ENCODE measurements at regions not wholly inside any gene's neighbourhood (a gene's known extent, or its start where the extent isn't known, plus 50 kb on each side); places are given as distances from the start of the nearest gene placed in this dataset.

DNA sequence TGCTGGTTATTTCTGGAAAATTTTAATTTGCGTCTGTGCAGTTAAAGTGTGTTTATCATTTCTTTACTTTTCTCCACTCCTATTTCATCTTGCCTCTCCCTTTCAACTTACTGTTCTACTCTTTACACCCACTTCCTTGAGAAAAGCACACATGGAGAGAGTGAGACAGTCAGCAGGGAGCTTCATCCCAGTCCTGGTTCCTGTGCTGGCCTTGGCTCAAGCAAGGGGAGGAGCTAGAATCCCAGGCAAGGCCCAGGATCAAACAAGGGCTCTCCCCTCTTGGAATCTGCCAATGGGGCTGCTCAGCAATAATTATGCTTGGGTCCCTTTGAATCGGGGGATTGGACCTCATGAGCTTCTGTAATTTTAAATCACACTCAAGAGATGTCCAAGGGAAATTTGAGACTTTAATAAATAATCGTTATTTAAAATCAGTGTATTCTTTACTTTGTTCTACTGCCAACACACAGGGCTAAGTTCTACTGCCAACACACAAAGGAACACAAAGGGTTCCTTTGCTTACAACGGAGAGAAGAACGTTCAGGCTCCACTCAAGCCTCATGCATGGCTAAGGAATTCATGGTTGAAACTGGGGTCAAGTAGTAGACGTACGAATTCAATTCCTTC is 439.3 kb upstream of the DAB2 start:
- no peak overlapping the region for H3K27ac ChIP-seq
- no peak for DNase-seq (ENCODE audit: low read depth, low spot score)

DNA sequence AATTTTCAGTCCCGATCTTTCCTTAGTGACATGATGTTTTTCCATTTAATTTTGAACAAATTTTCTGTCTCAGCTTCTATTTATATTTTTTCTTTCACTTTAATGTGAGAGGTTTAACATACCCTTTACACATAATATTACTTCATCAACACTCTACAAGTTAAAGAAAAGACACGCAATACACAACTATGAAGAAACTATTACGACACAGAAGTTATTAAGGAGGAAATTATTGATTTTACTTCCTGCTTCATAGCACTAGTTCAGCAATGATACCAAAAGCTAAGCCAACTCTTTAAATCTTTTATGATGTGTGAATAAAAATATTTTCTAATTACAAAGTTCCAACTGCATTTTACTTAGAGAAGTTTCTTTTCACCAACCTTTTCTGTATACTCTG is 432.3 kb upstream of the DAB2 start:
- no peak overlapping the region for H3K27ac ChIP-seq
- DNase-seq (ENCODE audit: low read depth, low spot score): no peak

DNA sequence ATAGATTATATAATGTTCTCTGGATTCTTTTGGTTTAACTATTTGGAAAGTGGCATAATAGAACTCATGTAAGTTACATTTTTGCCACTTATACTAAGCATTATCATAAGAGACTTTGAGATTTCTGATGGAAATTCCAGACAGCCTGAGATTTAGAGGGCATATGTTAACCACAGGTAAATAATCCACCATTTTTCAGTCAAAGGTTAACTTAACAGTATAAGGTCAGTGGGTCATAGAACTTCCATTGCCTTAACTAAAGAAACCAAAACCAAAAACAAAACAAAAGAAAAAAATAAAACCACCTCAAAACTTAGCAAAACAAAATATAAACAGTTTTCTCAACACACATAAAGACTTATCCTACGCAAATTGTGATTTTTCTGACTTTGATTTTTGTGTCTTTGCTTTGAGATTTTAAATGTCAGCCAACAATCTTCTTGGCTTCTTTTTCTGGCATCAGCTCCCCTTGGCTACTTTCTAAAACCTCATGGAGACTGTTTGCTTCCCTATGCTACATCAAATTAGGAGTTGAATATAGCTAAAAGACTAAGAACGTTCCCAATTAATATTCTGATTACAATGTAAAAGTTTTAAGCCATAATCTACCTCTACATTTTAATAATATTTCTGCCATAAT is 430.1 kb upstream of the DAB2 start:
- no peak overlapping the region for H3K27ac ChIP-seq
- DNase-seq (ENCODE audit: low read depth, low spot score): no peak

DNA sequence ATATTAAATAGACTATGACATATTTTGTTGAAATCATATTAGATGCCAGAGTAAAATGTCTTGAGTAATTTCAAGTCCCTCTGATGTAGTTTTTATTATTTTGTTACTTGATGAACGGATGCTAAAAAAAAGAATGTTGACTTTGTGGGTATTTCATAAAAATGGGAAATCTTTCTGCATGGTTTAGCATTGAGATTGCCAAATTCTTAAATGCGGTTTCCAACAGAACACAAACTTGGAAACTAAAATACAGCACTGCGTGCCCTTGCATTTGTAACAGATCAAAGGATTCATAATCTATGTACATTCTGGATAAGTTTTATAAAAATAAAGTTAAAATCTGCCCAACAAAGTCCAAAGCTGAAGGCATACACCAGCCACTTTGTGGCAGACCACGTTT is 425.5 kb upstream of the DAB2 start:
- no peak for DNase-seq (ENCODE audit: low read depth, low spot score)
- H3K27ac ChIP-seq: no peak overlapping the region

DNA sequence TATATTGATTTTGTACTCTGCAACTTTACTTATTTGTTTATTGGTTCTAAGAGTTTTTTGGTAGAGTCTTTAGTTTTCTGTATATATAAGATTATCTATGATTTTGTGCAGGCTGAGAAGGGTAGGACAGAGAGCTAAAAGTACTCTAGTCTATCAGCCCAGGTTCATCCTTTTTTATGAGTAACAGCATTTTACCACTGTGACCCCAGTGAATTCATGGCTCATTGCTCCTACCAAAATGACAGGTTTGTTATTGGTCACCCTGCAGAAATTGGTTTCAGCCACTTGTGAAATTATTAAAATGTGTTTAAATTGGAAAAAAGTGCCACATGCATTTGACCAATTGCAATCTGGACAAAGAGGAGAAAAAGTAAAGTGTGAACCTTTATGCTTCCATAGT is 421.4 kb upstream of the DAB2 start:
- no peak overlapping the region for H3K27ac ChIP-seq
- no peak for DNase-seq (ENCODE audit: low read depth, low spot score)

DNA sequence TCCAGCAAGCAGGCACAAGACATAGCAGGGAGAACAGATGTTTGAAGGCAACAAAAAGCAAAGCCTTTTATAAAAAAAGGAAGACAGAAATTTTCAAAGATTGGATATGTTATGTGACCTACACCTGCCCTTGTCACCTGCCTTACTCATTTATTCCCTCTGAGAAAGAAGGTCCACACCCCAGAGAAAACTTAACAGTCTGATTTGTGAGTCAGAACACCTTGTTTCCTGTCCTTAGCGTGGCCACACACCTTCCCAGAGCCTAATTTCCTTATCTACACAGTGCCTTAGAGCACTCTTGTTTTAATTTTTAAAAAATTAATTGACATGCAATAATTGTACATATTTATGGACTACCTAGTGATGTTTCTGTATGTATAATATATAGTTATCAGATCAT is 419.0 kb upstream of the DAB2 start:
- no peak overlapping the region for H3K27ac ChIP-seq
- no peak for DNase-seq (ENCODE audit: low read depth, low spot score)

DNA sequence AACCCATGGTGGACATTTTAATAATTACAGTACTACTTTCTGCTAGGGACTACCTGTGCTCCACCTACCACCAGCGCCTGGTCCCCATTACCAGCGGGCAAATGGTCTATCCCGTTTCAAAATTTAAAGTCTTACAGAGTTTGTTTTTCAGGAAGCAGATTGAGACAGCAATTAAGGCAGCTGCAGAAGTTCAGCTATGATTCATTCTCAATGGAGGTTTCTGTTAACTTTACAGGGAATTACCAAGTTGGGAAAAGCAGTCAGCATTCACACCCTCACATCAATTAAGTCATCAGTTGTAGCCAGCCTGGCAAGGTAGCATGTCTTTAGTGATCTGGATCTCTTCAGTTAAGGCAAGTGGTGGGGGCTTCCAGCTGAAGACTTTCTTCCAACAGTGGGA is 410.6 kb upstream of the DAB2 start:
- no peak for DNase-seq (ENCODE audit: low read depth, low spot score)

GRCh38 chr5:39829441-39829840 is 404.7 kb upstream of the DAB2 start:
- H3K27ac ChIP-seq: no peak overlapping the region
- DNase-seq (ENCODE audit: low read depth, low spot score): no peak

More for the DNA sequence above, 410.6 kb upstream of the DAB2 start:
- H3K27ac ChIP-seq: no peak overlapping the region

GRCh38 chr5:39826051-39826450 is 401.3 kb upstream of the DAB2 start:
- no peak overlapping the region for H3K27ac ChIP-seq
- DNase-seq (ENCODE audit: low read depth, low spot score): no peak

DNA sequence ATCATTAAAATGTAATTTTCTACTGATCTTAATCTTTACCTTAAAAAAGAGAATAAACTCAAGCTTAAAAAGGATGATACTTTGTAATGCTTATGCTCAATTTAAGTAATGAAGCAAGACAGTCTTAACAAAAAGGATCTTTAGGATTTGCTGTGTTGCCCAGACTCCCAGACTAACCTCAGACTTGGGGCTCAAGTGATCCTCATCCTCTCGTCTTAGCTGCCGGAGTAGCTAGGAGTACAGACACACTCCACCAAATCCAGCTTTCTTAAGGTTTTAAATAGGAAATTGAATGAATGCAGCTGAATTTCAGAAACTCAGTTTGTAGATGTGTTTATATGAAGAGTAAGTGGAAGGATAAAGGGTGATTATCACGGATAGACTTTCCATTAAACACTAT is 400.5 kb upstream of the DAB2 start:
- no peak overlapping the region for H3K27ac ChIP-seq
- DNase-seq (ENCODE audit: low read depth, low spot score): no peak

DNA sequence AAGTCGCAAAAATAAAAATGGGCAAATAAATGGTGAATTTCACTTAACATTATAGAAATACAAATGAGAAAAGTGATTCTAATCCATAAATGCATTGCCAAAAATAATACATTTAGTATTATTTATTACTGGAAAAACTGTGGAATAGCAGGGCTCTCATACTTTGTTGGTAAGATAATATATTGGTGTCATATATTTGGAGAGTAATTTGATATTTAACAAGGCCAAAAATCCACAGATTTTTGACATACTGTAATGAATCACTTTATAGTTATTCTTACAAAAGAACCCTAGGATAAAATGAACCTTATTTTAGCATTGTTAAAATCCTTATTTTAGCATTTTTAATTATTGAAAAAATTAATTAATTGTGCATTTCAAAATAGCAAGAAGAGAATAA is 397.2 kb upstream of the DAB2 start:
- no peak for DNase-seq (ENCODE audit: low read depth, low spot score)
- H3K27ac ChIP-seq: no peak overlapping the region

GRCh38 chr5:39816866-39817265 is 392.1 kb upstream of the DAB2 start:
- no peak overlapping the region for H3K27ac ChIP-seq
- no peak for DNase-seq (ENCODE audit: low read depth, low spot score)

DNA sequence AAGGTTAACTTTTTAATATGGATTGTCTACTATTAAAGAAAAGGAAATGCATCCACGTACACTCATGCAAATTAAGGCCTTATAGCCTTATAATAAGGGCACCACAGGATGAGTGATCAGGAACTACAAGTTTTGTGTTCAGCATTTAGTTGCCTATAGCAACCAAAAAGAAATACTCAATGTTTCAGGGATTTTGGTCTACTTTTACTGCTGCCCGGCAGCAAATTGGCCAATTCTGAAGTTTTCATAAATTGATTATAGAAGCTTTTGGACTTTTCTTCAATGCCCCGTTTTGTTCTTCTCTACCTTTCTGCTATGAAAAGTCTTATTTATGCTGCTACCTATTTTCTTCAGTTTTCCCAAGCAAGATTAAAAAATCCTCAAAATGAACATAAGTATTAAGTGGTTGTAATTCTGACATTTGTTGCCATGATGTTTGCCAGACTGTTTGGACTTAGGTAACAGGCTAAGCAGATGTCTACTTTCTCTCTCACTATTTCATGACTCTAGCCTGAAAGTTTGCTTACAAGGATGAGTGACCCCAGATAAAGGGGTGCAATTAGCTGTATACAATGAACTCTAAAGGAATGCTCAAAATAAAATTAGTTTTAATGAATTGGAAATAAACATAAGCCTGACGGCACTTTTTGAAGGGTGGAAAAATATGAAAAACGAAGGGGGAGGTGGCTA is 391.5 kb upstream of the DAB2 start:
- DNase-seq (ENCODE audit: low read depth, low spot score): no peak
- H3K27ac ChIP-seq: no peak overlapping the region

DNA sequence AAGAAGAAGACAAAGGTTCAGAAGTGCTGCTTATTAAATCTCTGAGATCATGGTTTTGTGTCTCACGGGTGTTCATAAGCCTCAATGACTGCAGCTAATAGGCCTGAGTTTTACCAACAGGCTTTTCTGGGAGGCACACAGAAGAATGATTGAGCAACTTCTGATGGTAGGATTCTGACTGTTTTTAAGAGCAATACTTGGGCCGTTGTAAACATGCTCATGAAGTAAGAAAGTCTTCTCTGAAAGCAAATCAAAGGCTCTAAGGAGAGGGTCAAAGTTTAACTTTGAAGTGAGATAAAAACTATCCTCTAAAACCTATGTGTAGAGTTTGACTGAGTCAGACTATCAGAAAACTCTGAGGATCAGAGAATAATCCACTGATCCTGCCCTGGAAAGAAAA is 390.9 kb upstream of the DAB2 start:
- no peak overlapping the region for H3K27ac ChIP-seq
- DNase-seq (ENCODE audit: low read depth, low spot score): no peak

GRCh38 chr5:39811381-39811780 is 386.6 kb upstream of the DAB2 start:
- no peak overlapping the region for H3K27ac ChIP-seq
- no peak for DNase-seq (ENCODE audit: low read depth, low spot score)

- DNase-seq (ENCODE audit: low read depth, low spot score): no peak
- no peak overlapping the region for H3K27ac ChIP-seq
Measured at GRCh38 chr5:39808656-39809055, 383.9 kb upstream of the DAB2 start.

GRCh38 chr5:39801306-39801705 is 376.5 kb upstream of the DAB2 start:
- H3K27ac ChIP-seq: no peak overlapping the region
- DNase-seq (ENCODE audit: low read depth, low spot score): no peak

- DNase-seq (ENCODE audit: low read depth, low spot score): no peak
- no peak overlapping the region for H3K27ac ChIP-seq
Measured at GRCh38 chr5:39800042-39800601, 375.3 kb upstream of the DAB2 start.

GRCh38 chr5:39799242-39799641 is 374.5 kb upstream of the DAB2 start:
- H3K27ac ChIP-seq: no peak overlapping the region
- DNase-seq (ENCODE audit: low read depth, low spot score): no peak

- DNase-seq (ENCODE audit: low read depth, low spot score): no peak
- H3K27ac ChIP-seq: no peak overlapping the region
Measured at GRCh38 chr5:39794513-39795210, 369.9 kb upstream of the DAB2 start.

GRCh38 chr5:39785410-39785809 is 360.6 kb upstream of the DAB2 start:
- no peak overlapping the region for H3K27ac ChIP-seq
- no peak for DNase-seq (ENCODE audit: low read depth, low spot score)

Measured in epithelial cell of prostate (primary cell).